ENCODE measurements at regions not wholly inside any gene's neighbourhood (a gene's known extent, or its start where the extent isn't known, plus 50 kb on each side); places are given as distances from the start of the nearest gene placed in this dataset.
"Not testable (repeated sequence)": the region's sequence is repeated elsewhere in the genome, so short reads cannot be mapped to it uniquely, and the experiment has no call there.

- intact Hi-C loops (cut with DNase I), result no loop called here
- no peak for DNase-seq
Measured at GRCh38 chr5:36457511-36458270, 148.7 kb upstream of the SLC1A3 start.

DNA sequence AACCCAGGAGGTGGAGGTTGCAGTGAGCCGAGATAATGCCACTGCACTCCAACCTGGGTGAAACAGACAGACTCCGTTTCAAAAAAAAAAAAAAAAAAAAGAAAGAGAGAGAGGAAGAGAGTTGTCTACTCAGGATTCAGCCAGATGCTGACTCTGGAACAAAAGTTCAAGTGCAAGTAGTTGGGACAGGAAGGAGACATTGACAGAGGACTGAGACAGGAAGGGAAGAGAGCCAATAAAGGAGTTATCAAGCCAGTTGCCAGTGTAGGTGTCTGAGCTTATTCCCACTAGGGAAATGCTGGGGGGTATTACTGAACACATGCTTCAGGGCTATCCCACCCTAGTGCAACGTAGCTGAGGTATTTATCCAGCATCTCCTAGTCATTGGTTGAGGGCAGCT lies 147.7 kb upstream of the SLC1A3 start:
- intact Hi-C loops (cut with DNase I), result no loop called here
- no peak for DNase-seq

DNA sequence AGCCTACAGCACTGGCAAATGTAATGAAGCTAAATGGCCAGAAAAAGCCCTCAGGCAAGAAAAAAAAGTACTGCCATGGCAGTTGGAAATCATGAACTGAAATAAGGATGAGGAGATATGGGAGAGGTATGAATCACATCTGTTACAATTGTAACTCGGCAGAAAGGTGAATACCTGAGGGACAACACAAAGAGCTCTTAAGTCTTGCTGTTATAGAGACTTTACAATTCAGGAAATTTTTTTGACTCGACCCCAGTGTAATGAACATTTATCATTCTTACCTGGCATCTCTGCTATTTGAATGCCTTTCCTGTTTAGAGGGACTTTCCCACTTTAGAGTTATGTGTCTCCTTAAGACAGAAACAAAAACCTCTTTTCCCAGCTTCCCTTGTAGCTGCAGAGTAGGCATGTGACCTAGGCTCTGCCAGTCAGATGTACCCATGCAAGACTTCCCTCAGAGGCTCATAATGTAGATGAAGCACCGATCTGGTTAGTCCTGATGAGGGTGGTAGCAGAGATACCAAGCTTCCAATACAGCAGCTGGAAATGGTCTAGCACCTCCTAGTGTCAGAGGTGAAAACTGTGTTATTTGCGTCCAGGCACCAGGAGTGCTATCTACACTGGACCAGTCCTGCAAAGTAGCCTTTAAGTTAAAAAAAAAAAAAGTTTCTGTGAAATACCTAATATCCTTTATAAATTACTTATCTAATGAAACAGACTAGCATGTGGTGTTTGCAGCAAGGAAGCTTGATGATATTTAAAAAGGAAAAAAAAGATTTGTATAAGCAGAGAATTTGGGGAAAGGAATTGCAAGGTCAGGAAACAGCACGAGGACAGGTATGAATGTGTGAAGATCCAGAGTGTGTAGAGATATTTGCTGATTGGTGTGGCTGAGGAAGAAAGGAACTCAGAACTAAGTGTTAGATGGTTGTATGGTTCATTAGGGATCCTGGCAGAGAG lies 146.9 kb upstream of the SLC1A3 start:
- intact Hi-C loops (cut with DNase I), result no loop called here
- DNase-seq, result no peak

DNA sequence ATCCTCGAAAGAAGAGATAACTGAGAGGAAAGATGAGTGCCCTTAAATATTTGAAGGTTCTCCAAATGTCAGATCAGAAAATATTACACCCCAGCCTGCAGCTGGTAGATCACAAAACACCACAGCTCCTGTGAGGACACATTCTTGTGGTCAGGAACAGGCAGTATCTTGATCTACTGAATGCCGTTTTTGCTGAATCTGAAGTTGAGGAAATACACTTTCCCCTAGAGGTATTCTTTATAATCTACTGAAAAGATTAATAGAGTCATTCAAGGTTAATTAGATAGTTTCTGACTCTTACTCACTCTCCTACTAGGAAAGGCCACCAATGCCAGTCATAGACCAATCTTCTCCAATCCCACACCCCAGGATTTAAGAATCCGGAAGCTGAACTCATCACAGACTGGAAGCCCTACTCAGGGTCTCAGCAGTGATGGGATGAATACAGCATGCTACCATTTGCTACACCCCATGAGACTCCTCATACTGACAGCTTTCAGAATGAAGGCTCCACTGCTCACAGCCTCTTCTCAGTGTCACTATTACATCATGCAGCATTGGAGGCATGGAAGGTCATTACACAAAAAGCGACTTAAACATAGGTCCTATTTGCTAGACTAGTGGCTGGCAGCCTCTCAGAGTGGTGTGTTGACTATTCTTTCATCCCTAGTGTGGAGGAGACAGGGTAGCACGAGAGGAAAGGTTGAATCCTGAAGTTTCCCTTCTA lies 143.9 kb upstream of the SLC1A3 start:
- intact Hi-C loops (cut with DNase I), result no loop called here
- DNase-seq, result no peak

- intact Hi-C loops (cut with DNase I), result not testable (repeated sequence)
Measured at GRCh38 chr5:36475942-36476341, 130.5 kb upstream of the SLC1A3 start.

GRCh38 chr5:36478646-36479317 lies 127.6 kb upstream of the SLC1A3 start:
- no peak for DNase-seq
- intact Hi-C loops (cut with DNase I), result no loop called here

More at GRCh38 chr5:36475942-36476341, 130.5 kb upstream of the SLC1A3 start:
- not testable (repeated sequence) for DNase-seq

- no peak for DNase-seq
- intact Hi-C loops (cut with DNase I), result no loop called here
Measured at GRCh38 chr5:36481454-36482120, 124.8 kb upstream of the SLC1A3 start.

- DNase-seq, result no peak
Measured at GRCh38 chr5:36482812-36483211, 123.6 kb upstream of the SLC1A3 start.

DNA sequence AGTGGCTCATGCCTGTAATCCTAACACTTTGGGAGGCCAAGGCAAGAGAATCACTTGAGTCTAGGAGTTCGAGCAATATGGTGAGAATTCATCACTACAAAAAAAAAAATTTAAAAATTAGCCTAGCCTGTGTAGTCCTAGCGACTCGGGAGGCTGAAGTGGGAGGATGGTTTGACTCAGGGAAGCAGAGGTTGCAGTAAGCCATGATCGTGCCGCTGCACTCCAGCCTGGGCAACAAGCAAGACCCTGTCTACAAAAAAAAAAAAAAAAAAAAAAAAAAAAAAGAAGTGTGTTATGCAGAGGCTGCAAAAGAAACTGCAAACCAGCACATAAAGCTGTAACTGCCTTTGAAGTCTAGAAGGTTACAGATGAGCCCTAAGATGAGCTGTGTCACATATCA lies 116.9 kb upstream of the SLC1A3 start:
- DNase-seq, result no peak
- intact Hi-C loops (cut with DNase I), result no loop called here

More at GRCh38 chr5:36482812-36483211, 123.6 kb upstream of the SLC1A3 start:
- intact Hi-C loops (cut with DNase I), result no loop called here

- intact Hi-C loops (cut with DNase I), result loop anchor here (10.0 kb wide), 1 partner anchor 47 kb away; no protein-coding TSS in a partner anchor
- no peak for DNase-seq
Measured at GRCh38 chr5:36491856-36492255, 114.5 kb upstream of the SLC1A3 start.

- intact Hi-C loops (cut with DNase I), result loop anchor here (10.0 kb wide), 1 partner anchor 48 kb away; no protein-coding TSS in a partner anchor
- DNase-seq, result no peak
Measured at GRCh38 chr5:36492984-36493654, 113.3 kb upstream of the SLC1A3 start.

- intact Hi-C loops (cut with DNase I), result loop anchor here (10.0 kb wide), 1 partner anchor 49 kb away; no protein-coding TSS in a partner anchor
- DNase-seq, result no peak
Measured at GRCh38 chr5:36494028-36494427, 112.4 kb upstream of the SLC1A3 start.

DNA sequence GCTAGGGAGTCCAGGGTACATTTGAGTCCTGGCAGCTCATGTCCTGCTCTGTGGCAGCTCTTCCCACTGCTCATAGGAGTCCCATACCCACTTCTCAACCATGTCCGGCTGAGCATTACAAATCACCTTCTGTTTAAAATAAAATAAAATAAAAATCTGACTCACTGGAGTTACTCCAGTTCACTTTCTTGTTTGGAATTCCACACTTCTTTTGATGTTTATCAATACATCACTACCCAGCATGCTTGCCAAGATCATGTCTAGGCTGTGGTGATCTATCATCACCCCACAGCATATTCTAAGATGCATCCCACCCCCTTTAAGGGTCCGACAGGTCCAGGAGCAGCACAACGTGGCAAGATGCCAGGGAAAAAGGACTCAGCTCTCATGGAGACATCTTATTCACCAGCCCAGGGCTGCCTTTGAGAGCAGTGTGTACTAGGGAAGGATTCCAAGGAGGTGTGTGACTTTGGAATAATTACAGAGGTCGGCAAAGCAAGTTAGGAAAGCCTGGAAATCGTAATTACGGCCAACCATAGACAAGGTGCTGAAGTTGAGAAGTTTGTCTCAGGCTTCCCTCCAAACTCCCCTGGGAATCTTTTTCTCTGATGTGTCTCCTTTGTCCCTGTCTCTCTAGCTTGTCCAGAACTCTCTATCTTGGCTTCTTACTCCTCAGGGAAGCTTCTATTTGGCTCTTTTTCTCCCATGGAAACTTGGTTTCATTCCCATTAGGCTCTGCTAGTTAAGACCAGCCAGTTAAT lies 111.4 kb upstream of the SLC1A3 start:
- intact Hi-C loops (cut with DNase I), result loop anchor here (10.0 kb wide), 1 partner anchor 50 kb away; no protein-coding TSS in a partner anchor
- peak in 1 of 10 donors; percentile 56 for DNase-seq

DNA sequence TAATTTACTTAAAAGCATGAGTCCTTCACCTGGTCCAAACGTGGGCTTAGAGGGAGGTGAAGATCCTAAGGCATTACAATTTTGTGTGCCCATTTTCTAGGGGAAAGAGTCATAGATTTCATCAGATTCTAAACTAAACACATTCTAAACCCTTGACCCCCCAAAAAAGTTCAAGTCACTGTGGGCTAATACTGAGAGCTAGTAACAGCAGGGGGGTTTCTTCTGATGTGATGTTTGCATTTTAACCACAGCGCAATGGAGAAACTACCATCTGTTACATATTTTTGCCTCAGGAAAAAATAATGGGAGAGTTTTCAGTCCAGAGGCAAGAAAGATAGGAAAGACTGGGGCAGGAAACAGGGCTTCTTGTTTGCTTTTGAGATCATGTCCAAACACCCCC lies 110.8 kb upstream of the SLC1A3 start:
- intact Hi-C loops (cut with DNase I), result loop anchor here (10.0 kb wide), 1 partner anchor 51 kb away; no protein-coding TSS in a partner anchor
- no peak for DNase-seq

DNA sequence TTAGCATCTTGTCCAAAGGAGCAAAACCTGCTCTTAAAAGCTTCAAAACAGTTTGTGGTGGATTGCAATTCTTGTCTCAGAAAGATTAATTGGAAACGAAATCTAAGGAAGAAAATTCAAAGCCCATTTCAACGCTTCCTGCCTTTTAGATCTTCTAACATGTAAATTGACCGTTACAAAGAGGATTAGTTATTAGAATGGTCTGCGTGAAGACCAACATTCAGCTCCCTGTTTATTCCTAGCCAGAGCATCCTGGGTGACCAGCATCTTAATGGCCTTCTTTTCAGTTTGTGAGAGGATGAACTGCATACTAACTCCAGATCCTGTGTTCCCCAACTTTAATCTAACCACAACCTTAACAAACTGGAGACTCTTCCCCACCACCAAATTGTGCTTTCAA lies 109.9 kb upstream of the SLC1A3 start:
- intact Hi-C loops (cut with DNase I), result loop anchor here (10.0 kb wide), 1 partner anchor 52 kb away; no protein-coding TSS in a partner anchor
- DNase-seq, result no peak

- no peak for DNase-seq
Measured at GRCh38 chr5:36502608-36503007, 103.8 kb upstream of the SLC1A3 start.

DNA sequence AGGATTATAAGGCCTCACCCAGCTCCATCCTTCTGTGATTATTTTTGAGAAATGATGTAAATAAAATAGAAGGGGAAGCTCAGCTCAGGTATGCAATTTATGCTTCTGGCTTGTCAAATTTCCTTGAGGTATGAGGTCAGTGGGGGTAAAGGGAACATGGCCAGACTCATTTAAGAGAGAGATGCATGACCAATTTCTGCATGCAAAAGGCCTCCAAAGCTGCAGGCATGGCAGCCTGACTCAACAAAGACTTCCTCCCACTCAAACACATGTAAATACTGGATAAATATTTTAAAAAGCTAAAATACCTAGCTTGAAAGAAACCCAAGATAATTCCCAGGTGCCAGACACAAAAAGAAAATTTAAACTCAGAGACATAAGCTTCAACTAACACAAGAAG lies 101.4 kb upstream of the SLC1A3 start:
- intact Hi-C loops (cut with DNase I), result loop anchor here (5.0 to 10.0 kb wide), 2 partner anchors 110 to 187 kb away; no protein-coding TSS in a partner anchor
- no peak for DNase-seq

More at GRCh38 chr5:36502608-36503007, 103.8 kb upstream of the SLC1A3 start:
- intact Hi-C loops (cut with DNase I), result loop anchor here (10.0 kb wide), 1 partner anchor 112 kb away; no protein-coding TSS in a partner anchor

Data from posterior cingulate gyrus (tissue), 11 donors.